Common myeloid progenitor, CD34-positive (primary cell): ENCODE measurements at regions not wholly inside any gene's neighbourhood (a gene's known extent, or its start where the extent isn't known, plus 50 kb on each side); places are given as distances from the start of the nearest gene placed in this dataset.
"Not testable (repeated sequence)": the region's sequence is repeated elsewhere in the genome, so short reads cannot be mapped to it uniquely, and the experiment has no call there.

Source experiments
- CTCF ChIA-PET: fragments of 350-600 bp; sonication (Branson Sonifier 250); formaldehyde crosslinking; loops from one replicate; lab custom pipeline; 2021; ENCODE audit warnings: antibody characterized with exemption; lab: Charles Lee
- POLR2A ChIA-PET: fragments of 350-600 bp; sonication (Branson Sonifier 250); formaldehyde crosslinking; loops from one replicate; lab custom pipeline; 2021; ENCODE audit warnings: antibody characterized with exemption; lab: Charles Lee
- DNase-seq, 3 donors: peaks; one replicate each; pipeline versions ENCODE4 v3.0.0 to v3.0.0-alpha.2; 2013
- H3K27ac ChIP-seq, 2 experiments: 1 replicate in 1 of 2; 2 replicates in 1 of 2; pipeline ENCODE4 v1.7.0; 2013; ENCODE audit warnings: inconsistent platforms in 2 of 2, low read length in 2 of 2, mild to moderate bottlenecking in 2 of 2, low read depth in 1 of 2, moderate library complexity in 1 of 2; ENCODE audit not compliant: severe bottlenecking in 2 of 2, insufficient read depth in 1 of 2, poor library complexity in 1 of 2
- H3K27me3 ChIP-seq, 5 experiments: replicated peaks in 2 of 5; 1 replicate in 3 of 5; 2 replicates in 2 of 5; pipeline versions ENCODE4 v1.6.1 to v1.7.0; 2013; ENCODE audit warnings: low read length in 4 of 5, mild to moderate bottlenecking in 2 of 5, moderate library complexity in 2 of 5, inconsistent platforms in 1 of 5; ENCODE audit not compliant: insufficient read depth in 5 of 5, control insufficient read depth in 4 of 5
- H3K36me3 ChIP-seq, 4 experiments: 1 replicate in 2 of 4; 2 replicates in 2 of 4; pipeline versions ENCODE4 v1.6.1 to v1.7.0; 2013; ENCODE audit warnings: low read length in 3 of 4, control low read depth in 1 of 4, mild to moderate bottlenecking in 1 of 4; ENCODE audit not compliant: control insufficient read depth in 4 of 4, insufficient read depth in 4 of 4
- H3K4me1 ChIP-seq, 4 experiments: 1 replicate in 3 of 4; 2 replicates in 1 of 4; pipeline versions ENCODE4 v1.6.1 to v1.7.1; 2013; ENCODE audit warnings: low read length in 3 of 4, mild to moderate bottlenecking in 3 of 4, control low read depth in 1 of 4, inconsistent platforms in 1 of 4, moderate library complexity in 1 of 4; ENCODE audit not compliant: control insufficient read depth in 4 of 4, insufficient read depth in 4 of 4; ENCODE audit errors: control extremely low read depth in 1 of 4
- H3K4me3 ChIP-seq, 7 experiments: 1 replicate in 4 of 7; 2 replicates in 3 of 7; pipeline versions ENCODE4 v1.5.1 to v1.7.0; 2013; ENCODE audit warnings: mild to moderate bottlenecking in 7 of 7, low read length in 6 of 7, moderate library complexity in 6 of 7, inconsistent platforms in 2 of 7, low read depth in 2 of 7, control low read depth in 1 of 7; ENCODE audit not compliant: insufficient read depth in 4 of 7, control insufficient read depth in 1 of 7; ENCODE audit errors: extremely low read depth in 1 of 7
- H3K9me3 ChIP-seq, 5 experiments: 1 replicate in 4 of 5; 2 replicates in 1 of 5; pipeline versions ENCODE4 v1.6.1 to v1.7.1; 2013; ENCODE audit warnings: low read length in 4 of 5, mild to moderate bottlenecking in 2 of 5, inconsistent platforms in 1 of 5, low read depth in 1 of 5, moderate library complexity in 1 of 5; ENCODE audit not compliant: control insufficient read depth in 4 of 5, insufficient read depth in 2 of 5; ENCODE audit errors: control extremely low read depth in 1 of 5
- WGBS: methylation state at CpG from one replicate; pipeline ENCODE4 v1.1.5; 2013; ENCODE audit not compliant: insufficient coverage; 5-methylcytosine and 5-hydroxymethylcytosine counted together

DNA sequence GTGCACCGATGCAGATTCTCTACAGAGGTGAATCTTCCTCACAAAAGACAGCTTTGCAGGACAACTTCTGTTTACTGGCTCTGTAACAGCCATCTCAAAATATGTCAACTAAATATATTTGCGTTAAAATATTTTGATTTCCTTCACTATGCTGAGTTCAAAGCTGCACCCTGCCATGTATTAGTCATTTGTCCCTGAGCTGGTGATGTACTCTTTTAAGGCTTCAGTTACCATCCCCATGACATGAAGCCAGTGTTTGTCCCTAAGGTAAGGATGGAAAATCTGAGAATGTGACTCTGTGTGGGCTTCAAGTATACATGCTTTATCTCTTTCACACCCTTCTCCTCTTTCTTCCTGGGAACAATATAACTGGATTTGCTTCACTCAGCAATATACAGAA lies 70.2 kb upstream of the BTG3 start:
- DNase-seq, result no peak
- CTCF ChIA-PET, result interaction anchor here (0.9 to 3.4 kb wide), 4 partner anchors 128 to 241 kb away, joined by 3 to 20 read pairs (median 12); no protein-coding TSS in a partner anchor
- Histone ChIP-seq H3K27me3 (no peaks in the 10 kb centered on the region), H3K36me3 (no peaks in the 10 kb centered on the region), H3K9me3 (no peaks in the 10 kb centered on the region), H3K27ac (no peak overlapping the region), H3K4me3 (no peak overlapping the region), H3K4me1 (peaks cover 0 to 5% (median 2%) of the 10 kb centered on the region in 4 experiments)
- POLR2A ChIA-PET, result no interaction called here
- 92% methylated on average over 1 of the region's 2 CpGs for WGBS

DNA sequence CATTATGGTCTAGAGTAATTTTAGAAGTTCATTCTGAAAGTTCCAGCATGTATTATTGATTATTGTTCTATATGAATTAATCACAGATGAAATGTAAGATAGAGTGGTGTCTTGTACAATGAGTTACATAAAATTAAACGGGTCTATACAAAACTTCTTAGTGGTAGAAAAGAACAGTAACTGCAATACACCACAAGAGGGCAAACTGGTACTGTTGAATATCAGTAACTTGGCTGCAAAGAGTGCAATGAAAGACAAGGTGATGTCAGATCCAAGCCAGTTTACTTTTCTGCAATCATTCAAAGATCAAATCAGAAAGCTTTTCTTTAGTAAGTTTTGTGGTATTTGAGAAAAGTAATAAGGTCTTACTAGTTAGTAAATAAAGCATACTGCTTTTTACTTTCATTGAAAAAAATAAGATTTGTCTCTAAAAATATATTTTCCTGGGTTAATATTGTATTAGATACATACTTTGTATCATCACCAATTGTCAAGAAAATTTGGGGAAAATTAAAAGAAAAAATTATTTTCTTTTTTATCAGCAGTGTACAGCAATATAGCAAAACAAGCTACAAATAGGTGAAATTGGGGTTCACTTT lies 66.4 kb upstream of the BTG3 start:
- Histone ChIP-seq H3K4me1 (peaks cover 0 to 5% (median 2%) of the 10 kb centered on the region in 4 experiments), H3K4me3 (no peak overlapping the region), H3K36me3 (no peaks in the 10 kb centered on the region), H3K9me3 (no peaks in the 10 kb centered on the region), H3K27ac (no peak overlapping the region), H3K27me3 (peaks cover 0 to 2% (median 0%) of the 10 kb centered on the region in 5 experiments)
- DNase-seq, result peak; percentile 77 to 89 (median 86)
- ChIA-PET POLR2A (no interaction called here), CTCF (interaction anchor here (0.5 to 2.2 kb wide), 18 partner anchors 9 to 361 kb away, joined by 3 to 15 read pairs (median 3); partner anchors contain the start of gene C21orf91)
- no CpG with 5 or more reads among the region's 1 CpG for WGBS

- H3K27me3 ChIP-seq, H3K4me3 ChIP-seq, H3K4me1 ChIP-seq, H3K27ac ChIP-seq, DNase-seq, POLR2A ChIA-PET, H3K9me3 ChIP-seq, H3K36me3 ChIP-seq: not testable (repeated sequence)
- 92% methylated on average over 5 of the region's 11 CpGs for whole genome bisulfite sequencing
- CTCF ChIA-PET, result interaction anchor here (3.3 kb wide), 1 partner anchor 227 kb away, joined by 12 read pairs; no protein-coding TSS in a partner anchor
These were observed 64.2 kb upstream of the BTG3 start for GRCh38 chr21:17676930-17677329.

- Histone ChIP-seq H3K27ac (no peak overlapping the region), H3K4me1 (no peaks in the 10 kb centered on the region), H3K4me3 (no peak overlapping the region), H3K27me3 (peaks cover 0 to 2% (median 0%) of the 10 kb centered on the region in 5 experiments), H3K36me3 (no peaks in the 10 kb centered on the region), H3K9me3 (no peaks in the 10 kb centered on the region)
- DNase-seq, result no peak
- WGBS, result no CpG with 5 or more reads among the region's 4 CpGs
- ChIA-PET CTCF (interaction anchor here (1.0 to 4.6 kb wide), 4 partner anchors 15 to 251 kb away, joined by 3 to 19 read pairs (median 8); no protein-coding TSS in a partner anchor), POLR2A (no interaction called here)
These were observed 61.4 kb upstream of the BTG3 start for GRCh38 chr21:17674106-17674505.

DNA sequence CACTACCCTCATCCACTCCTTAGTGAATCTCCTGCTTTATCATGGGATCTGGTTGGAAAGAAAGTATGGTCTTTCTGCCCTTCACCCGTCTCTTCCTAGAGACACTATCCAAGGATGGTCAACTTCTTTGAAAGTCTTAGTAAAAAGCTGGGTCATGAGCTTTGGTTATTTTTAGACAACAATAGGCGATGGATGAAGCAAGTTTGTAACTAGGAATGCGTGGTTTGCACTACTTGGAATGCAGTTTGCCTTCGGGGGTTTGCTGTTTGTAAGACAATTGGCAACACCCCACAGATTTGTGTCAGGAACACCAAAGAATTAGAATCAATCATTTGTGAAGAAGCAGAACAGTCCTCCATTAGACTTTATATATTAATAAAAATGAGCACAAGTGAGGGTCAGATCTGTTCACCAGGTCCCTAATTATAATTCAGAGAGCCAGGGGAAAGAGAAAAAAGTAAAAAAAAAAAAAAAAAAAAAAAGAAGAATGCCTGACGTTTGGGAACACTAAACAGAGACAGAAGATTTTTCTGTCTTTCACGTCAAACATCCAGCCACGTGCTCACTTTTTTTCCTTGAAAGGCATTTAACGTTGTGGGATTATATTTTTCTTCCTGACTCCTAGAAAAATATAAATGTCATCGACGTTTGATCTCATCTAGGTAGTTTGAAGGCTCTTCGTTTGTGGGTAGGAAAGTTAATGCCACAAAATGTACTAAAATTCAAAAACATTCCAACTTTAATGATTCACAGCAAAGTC lies 60.7 kb upstream of the BTG3 start:
- CTCF ChIA-PET, result interaction anchor here (1.3 to 4.6 kb wide), 3 partner anchors 16 to 252 kb away, joined by 7 to 19 read pairs (median 9); no protein-coding TSS in a partner anchor
- DNase-seq, result no peak

DNA sequence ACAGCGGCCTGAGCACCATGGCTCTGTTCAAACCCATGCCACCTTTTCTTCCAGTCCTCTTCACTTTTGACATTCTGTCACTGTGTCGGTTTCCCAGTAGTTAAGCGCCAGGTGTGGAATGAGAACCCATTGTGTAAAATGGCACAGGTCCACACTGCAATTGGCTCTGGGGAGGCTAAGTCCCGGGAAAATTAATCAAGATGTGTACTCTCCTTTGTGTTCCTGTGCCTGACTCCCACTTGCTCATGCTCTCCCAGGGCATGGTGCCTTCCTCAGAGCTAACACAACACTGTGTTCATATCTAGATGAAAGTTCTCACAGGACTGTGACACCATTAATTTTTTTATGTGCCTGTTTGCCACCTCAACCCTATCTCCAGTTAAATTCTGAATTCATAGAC lies 59.0 kb upstream of the BTG3 start:
- no peak for DNase-seq
- WGBS, result 77% methylated on average over 4 of the region's 4 CpGs
- ChIA-PET POLR2A (interaction anchor here (0.6 kb wide), 1 partner anchor 39 kb away, joined by 3 read pairs; no protein-coding TSS in a partner anchor), CTCF (interaction anchor here (4.6 kb wide), 1 partner anchor 253 kb away, joined by 19 read pairs; no protein-coding TSS in a partner anchor)
- no peaks in the 10 kb centered on the region for H3K9me3 ChIP-seq
- no peaks in the 10 kb centered on the region for H3K36me3 ChIP-seq
- no peaks in the 10 kb centered on the region for H3K4me1 ChIP-seq
- peaks cover 0 to 2% (median 0%) of the 10 kb centered on the region in 5 experiments for H3K27me3 ChIP-seq
- no peak overlapping the region for H3K27ac ChIP-seq
- H3K4me3 ChIP-seq, result no peak overlapping the region

More for the DNA sequence above, 60.7 kb upstream of the BTG3 start:
- no peaks in the 10 kb centered on the region for H3K36me3 ChIP-seq
- no peak overlapping the region for H3K27ac ChIP-seq
- H3K4me3 ChIP-seq, result no peak overlapping the region
- 85% methylated on average over 4 of the region's 11 CpGs for WGBS
- peaks cover 0 to 2% (median 0%) of the 10 kb centered on the region in 5 experiments for H3K27me3 ChIP-seq
- no peaks in the 10 kb centered on the region for H3K9me3 ChIP-seq
- POLR2A ChIA-PET, result no interaction called here
- no peaks in the 10 kb centered on the region for H3K4me1 ChIP-seq
